ENCODE measurements at regions not wholly inside any gene's neighbourhood (a gene's known extent, or its start where the extent isn't known, plus 50 kb on each side); places are given as distances from the start of the nearest gene placed in this dataset.

DNA sequence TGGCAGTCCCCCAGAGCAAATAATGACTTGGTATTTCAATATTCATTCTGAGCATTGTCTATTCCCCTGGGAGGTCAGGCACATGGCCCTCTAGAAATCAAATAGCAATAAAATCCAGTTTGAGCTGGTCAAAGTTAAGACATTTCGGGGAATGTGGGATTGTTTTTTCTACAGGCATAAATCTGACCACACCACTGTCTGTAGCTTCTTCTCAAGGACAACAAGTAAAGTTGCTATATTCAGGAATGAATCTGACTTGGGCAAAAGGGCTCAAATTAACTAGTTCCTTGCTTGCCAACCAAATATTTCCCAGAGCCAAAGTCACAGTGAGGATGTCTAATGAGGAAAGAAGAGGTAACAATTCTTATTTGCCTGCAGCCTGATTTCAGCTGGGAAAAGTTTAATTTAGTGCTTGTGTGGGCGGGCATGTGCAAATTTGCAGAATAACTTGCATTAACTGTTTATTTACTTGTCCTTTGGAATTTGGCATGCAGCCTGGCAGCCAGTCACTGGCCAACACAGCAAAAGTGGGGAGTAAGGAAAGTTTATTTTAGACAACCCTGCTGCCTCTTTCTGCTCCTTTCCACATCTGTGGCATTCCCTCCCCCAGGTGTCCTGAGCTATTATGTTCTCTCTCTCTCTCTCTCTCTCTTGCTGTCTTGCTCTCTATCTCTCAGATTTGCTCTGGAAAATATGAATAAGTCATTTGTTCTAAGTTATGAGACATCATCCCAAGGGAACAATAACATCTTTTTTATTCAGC, 51.2 kb upstream of the ARHGAP20 start:
- H3K4me3 ChIP-seq (ENCODE audit: low read depth, low read length) = no peak overlapping the region
- H3K36me3 ChIP-seq = no peaks in the 10 kb centered on the region
- H3K27me3 ChIP-seq (ENCODE audit: insufficient read depth, low read depth, severe bottlenecking) = no peaks in the 10 kb centered on the region
- H3K9me3 ChIP-seq (ENCODE audit: severe bottlenecking) = no peaks in the 10 kb centered on the region
- DNase-seq = no peak
- TF ChIP-seq, protein P1, sequence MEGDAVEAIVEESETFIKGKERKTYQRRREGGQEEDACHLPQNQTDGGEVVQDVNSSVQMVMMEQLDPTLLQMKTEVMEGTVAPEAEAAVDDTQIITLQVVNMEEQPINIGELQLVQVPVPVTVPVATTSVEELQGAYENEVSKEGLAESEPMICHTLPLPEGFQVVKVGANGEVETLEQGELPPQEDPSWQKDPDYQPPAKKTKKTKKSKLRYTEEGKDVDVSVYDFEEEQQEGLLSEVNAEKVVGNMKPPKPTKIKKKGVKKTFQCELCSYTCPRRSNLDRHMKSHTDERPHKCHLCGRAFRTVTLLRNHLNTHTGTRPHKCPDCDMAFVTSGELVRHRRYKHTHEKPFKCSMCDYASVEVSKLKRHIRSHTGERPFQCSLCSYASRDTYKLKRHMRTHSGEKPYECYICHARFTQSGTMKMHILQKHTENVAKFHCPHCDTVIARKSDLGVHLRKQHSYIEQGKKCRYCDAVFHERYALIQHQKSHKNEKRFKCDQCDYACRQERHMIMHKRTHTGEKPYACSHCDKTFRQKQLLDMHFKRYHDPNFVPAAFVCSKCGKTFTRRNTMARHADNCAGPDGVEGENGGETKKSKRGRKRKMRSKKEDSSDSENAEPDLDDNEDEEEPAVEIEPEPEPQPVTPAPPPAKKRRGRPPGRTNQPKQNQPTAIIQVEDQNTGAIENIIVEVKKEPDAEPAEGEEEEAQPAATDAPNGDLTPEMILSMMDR (IDR thresholded peaks at IDR 0.05; ENCODE audit: low read depth, low read length) = no peak
- no peak overlapping the region for H3K27ac ChIP-seq

DNA sequence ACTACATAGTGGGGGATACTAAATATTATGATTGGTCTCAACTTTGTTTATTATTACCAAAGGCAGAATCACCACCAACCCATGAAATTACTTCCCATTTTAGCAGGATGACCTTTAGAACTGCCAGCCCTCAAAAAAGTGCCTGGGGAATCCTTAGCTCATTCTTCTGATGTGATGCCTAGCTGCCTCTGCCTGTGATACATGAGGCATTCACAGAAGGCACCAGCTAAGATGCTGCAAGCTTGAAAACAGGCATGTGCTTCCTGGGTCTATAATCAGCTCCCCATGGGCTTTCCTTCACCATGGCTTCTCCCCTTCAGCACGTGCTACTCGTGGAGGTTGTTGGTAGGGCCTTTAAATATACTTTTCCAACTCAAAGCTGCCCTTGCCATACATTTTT, 50.4 kb upstream of the ARHGAP20 start:
- H3K36me3 ChIP-seq = no peaks in the 10 kb centered on the region
- DNase-seq = no peak
- TF ChIP-seq, protein P1 (IDR thresholded peaks at IDR 0.05; ENCODE audit: low read depth, low read length) = no peak
- no peak overlapping the region for H3K27ac ChIP-seq
- no peak overlapping the region for H3K4me3 ChIP-seq (ENCODE audit: low read depth, low read length)
- H3K9me3 ChIP-seq (ENCODE audit: severe bottlenecking) = no peaks in the 10 kb centered on the region
- no peaks in the 10 kb centered on the region for H3K27me3 ChIP-seq (ENCODE audit: insufficient read depth, low read depth, severe bottlenecking)
